ENCODE measurements at regions not wholly inside any gene's neighbourhood (a gene's known extent, or its start where the extent isn't known, plus 50 kb on each side); places are given as distances from the start of the nearest gene placed in this dataset.

- DNase-seq (ENCODE audit: low read depth in 2 of 2) = peak in 1 of 2 donors; percentile 35
These were observed 318.3 kb downstream of the PHKB start for GRCh38 chr16:47779201-47780016.

GRCh38 chr16:47778106-47778801 lies 317.1 kb downstream of the PHKB start:
- DNase-seq (ENCODE audit: low read depth in 2 of 2) = no peak

- DNase-seq (ENCODE audit: low read depth in 2 of 2) = no peak
These were observed 316.1 kb downstream of the PHKB start for GRCh38 chr16:47777220-47777619.

- no peak for DNase-seq (ENCODE audit: low read depth in 2 of 2)
These were observed 313.5 kb downstream of the PHKB start for GRCh38 chr16:47774661-47775060.

GRCh38 chr16:47753659-47754058 lies 292.5 kb downstream of the PHKB start:
- no peak for DNase-seq (ENCODE audit: low read depth in 2 of 2)

All from dermis microvascular lymphatic vessel endothelial cell (primary cell).